ENCODE measurements at regions not wholly inside any gene's neighbourhood (a gene's known extent, or its start where the extent isn't known, plus 50 kb on each side); places are given as distances from the start of the nearest gene placed in this dataset.
A peak's percentile ranks its signal among the peaks of the same experiment; 100 is the strongest.

DNA sequence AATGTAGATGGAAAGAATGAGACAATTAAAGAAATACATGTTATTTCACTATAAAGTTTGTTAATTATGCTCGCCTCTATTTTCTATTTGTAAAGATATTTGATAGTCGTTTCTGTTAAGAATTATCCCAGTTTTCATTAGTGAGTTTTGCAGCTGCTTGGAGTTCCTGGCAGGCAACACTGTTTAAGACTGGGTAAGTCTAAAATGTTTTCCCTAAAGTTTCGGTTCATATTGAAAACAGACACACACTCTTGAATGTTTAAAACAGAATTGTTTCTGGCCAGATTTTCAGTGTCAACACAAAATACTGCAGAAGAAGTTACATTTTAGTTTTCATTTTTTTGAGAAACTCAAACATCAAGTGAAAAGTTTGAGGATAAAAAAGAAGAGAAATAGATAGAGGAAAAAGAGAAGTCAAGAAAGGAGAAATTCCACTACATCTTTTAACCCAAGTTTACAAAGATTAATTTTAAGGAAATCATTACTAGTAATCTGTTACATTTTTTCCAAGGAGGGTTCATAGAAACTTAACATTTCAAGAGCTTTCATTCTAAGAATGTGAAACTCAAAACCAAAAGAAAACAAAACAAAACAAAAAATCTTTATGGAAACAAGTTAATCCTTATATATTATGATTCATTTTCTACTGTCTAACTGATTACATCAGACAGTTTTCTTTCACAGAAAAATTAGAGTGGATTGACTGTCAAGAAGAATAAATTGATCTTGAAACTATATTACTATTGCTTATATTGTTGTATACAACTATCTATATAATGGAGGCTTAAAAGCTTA lies 305.5 kb downstream of the FAT4 start:
- H3K9ac ChIP-seq (ENCODE audit: insufficient read depth, low read length): no peak overlapping the region
- no peak overlapping the region for H3K27ac ChIP-seq (ENCODE audit: insufficient read depth, low read length)
- TF ChIP-seq EZH2 (IDR thresholded peaks at IDR 0.05; ENCODE audit: low read length, missing control alignments): no peak
- TF ChIP-seq, protein P1, sequence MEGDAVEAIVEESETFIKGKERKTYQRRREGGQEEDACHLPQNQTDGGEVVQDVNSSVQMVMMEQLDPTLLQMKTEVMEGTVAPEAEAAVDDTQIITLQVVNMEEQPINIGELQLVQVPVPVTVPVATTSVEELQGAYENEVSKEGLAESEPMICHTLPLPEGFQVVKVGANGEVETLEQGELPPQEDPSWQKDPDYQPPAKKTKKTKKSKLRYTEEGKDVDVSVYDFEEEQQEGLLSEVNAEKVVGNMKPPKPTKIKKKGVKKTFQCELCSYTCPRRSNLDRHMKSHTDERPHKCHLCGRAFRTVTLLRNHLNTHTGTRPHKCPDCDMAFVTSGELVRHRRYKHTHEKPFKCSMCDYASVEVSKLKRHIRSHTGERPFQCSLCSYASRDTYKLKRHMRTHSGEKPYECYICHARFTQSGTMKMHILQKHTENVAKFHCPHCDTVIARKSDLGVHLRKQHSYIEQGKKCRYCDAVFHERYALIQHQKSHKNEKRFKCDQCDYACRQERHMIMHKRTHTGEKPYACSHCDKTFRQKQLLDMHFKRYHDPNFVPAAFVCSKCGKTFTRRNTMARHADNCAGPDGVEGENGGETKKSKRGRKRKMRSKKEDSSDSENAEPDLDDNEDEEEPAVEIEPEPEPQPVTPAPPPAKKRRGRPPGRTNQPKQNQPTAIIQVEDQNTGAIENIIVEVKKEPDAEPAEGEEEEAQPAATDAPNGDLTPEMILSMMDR (conservative IDR thresholded peaks at IDR 0.05 in 1 of 2, IDR thresholded peaks at IDR 0.05 in 1 of 2; ENCODE audit: low read depth in 1 of 2, low read length in 2 of 2): no peak
- no peaks in the 10 kb centered on the region for H4K20me1 ChIP-seq (ENCODE audit: control insufficient read depth, extremely low read depth, insufficient read depth, low read length)
- DNase-seq (ENCODE audit: low read depth in 2 of 2): peak in 1 of 2 donors; percentile 52
- no peaks in the 10 kb centered on the region for H3K9me3 ChIP-seq (ENCODE audit: control insufficient read depth, insufficient read depth, low read depth, low read length)
- H3K79me2 ChIP-seq (ENCODE audit: control insufficient read depth, insufficient read depth, low read length): no peaks in the 10 kb centered on the region
- H3K4me3 ChIP-seq (replicated peaks in 1 of 4; ENCODE audit: control extremely low read depth in 1 of 4, insufficient read depth in 1 of 4, low read depth in 3 of 4, low read length in 4 of 4): peak overlapping the region; percentile 12 to 39 (median 24)
- H2AFZ ChIP-seq (ENCODE audit: low read length): peak overlapping the region; percentile 29
- H3K36me3 ChIP-seq (ENCODE audit: control insufficient read depth, insufficient read depth, low read length): no peaks in the 10 kb centered on the region
- no peaks in the 10 kb centered on the region for H3K27me3 ChIP-seq (ENCODE audit: control insufficient read depth, insufficient read depth, low read length)
- peak overlapping the region; percentile 32 for H3K4me2 ChIP-seq (ENCODE audit: extremely low read depth, insufficient read depth, low read length)
- no peaks in the 10 kb centered on the region for H3K4me1 ChIP-seq (ENCODE audit: control insufficient read depth, extremely low read depth, insufficient read depth, low read length)

DNA sequence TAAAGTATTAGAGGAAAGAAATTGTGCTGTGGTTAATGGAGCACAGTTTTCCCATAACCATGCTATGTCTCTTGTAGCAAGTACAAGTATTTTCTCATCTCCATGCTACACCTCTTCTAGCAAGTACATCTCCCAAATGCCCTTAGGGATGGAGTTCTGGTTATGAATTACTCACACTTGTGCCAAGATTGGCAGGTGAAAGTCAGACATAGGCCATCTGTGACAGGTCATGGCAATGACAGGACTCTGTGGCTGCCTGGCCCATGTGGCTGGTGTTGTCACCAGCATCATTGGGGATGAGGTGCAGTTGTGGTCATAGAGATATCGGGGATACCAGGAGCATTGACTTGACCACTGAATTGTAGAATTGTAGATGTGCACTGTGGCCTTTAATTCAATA lies 310.2 kb downstream of the FAT4 start:
- Histone ChIP-seq H2AFZ (ENCODE audit: low read length) (no peak overlapping the region), H3K27ac (ENCODE audit: insufficient read depth, low read length) (no peak overlapping the region), H3K4me2 (ENCODE audit: extremely low read depth, insufficient read depth, low read length) (no peak overlapping the region), H4K20me1 (ENCODE audit: control insufficient read depth, extremely low read depth, insufficient read depth, low read length) (no peaks in the 10 kb centered on the region), H3K27me3 (ENCODE audit: control insufficient read depth, insufficient read depth, low read length) (no peaks in the 10 kb centered on the region), H3K36me3 (ENCODE audit: control insufficient read depth, insufficient read depth, low read length) (no peaks in the 10 kb centered on the region), H3K9ac (ENCODE audit: insufficient read depth, low read length) (no peak overlapping the region), H3K79me2 (ENCODE audit: control insufficient read depth, insufficient read depth, low read length) (no peaks in the 10 kb centered on the region), H3K4me3 (replicated peaks in 1 of 4; ENCODE audit: control extremely low read depth in 1 of 4, insufficient read depth in 1 of 4, low read depth in 3 of 4, low read length in 4 of 4) (no peak overlapping the region), H3K4me1 (ENCODE audit: control insufficient read depth, extremely low read depth, insufficient read depth, low read length) (no peaks in the 10 kb centered on the region), H3K9me3 (ENCODE audit: control insufficient read depth, insufficient read depth, low read depth, low read length) (no peaks in the 10 kb centered on the region)
- TF ChIP-seq EZH2 (IDR thresholded peaks at IDR 0.05; ENCODE audit: low read length, missing control alignments): no peak
- TF ChIP-seq, protein P1 (conservative IDR thresholded peaks at IDR 0.05 in 1 of 2, IDR thresholded peaks at IDR 0.05 in 1 of 2; ENCODE audit: low read depth in 1 of 2, low read length in 2 of 2): no peak
- DNase-seq (ENCODE audit: low read depth in 2 of 2): no peak

DNA sequence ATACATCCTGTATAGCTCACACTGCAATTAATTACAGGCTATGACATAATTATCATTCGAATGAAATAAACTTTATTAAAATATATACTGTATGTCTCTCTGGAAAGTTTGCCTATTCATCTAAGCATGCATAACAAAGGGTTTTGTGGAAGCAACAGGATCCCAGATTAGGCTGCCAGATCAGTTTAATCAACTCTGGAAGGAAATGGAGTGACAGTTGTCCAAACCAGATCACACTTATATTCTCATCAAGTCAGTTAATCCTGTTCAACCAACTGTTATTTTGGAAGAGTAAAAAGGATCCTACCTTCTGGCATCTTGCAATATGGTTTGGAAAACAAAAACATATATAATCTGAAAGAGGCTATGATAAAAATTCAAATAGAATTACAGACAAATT lies 312.2 kb downstream of the FAT4 start:
- no peaks in the 10 kb centered on the region for H3K4me1 ChIP-seq (ENCODE audit: control insufficient read depth, extremely low read depth, insufficient read depth, low read length)
- no peak overlapping the region for H3K4me2 ChIP-seq (ENCODE audit: extremely low read depth, insufficient read depth, low read length)
- no peaks in the 10 kb centered on the region for H3K79me2 ChIP-seq (ENCODE audit: control insufficient read depth, insufficient read depth, low read length)
- H3K9me3 ChIP-seq (ENCODE audit: control insufficient read depth, insufficient read depth, low read depth, low read length): no peaks in the 10 kb centered on the region
- no peak overlapping the region for H3K4me3 ChIP-seq (replicated peaks in 1 of 4; ENCODE audit: control extremely low read depth in 1 of 4, insufficient read depth in 1 of 4, low read depth in 3 of 4, low read length in 4 of 4)
- no peaks in the 10 kb centered on the region for H3K36me3 ChIP-seq (ENCODE audit: control insufficient read depth, insufficient read depth, low read length)
- H3K27ac ChIP-seq (ENCODE audit: insufficient read depth, low read length): no peak overlapping the region
- H4K20me1 ChIP-seq (ENCODE audit: control insufficient read depth, extremely low read depth, insufficient read depth, low read length): no peaks in the 10 kb centered on the region
- TF ChIP-seq, protein P1 (conservative IDR thresholded peaks at IDR 0.05 in 1 of 2, IDR thresholded peaks at IDR 0.05 in 1 of 2; ENCODE audit: low read depth in 1 of 2, low read length in 2 of 2): no peak
- no peak for TF ChIP-seq EZH2 (IDR thresholded peaks at IDR 0.05; ENCODE audit: low read length, missing control alignments)
- no peak for DNase-seq (ENCODE audit: low read depth in 2 of 2)
- H3K27me3 ChIP-seq (ENCODE audit: control insufficient read depth, insufficient read depth, low read length): no peaks in the 10 kb centered on the region
- H3K9ac ChIP-seq (ENCODE audit: insufficient read depth, low read length): no peak overlapping the region
- H2AFZ ChIP-seq (ENCODE audit: low read length): no peak overlapping the region

All from fibroblast of lung (primary cell).